GM23248 (cell line): ENCODE measurements at regions not wholly inside any gene's neighbourhood (a gene's known extent, or its start where the extent isn't known, plus 50 kb on each side); places are given as distances from the start of the nearest gene placed in this dataset.

Experiments used
- EZH2 ChIP-seq: fragments of 200-600 bp; sonication (generic); IDR thresholded peaks from 2 replicates; pipeline ENCODE4 v1.6.1; 2018; ENCODE audit warnings: antibody characterized with exemption, mild to moderate bottlenecking; ENCODE audit not compliant: insufficient read depth, poor library complexity, severe bottlenecking
- EZH2phosphoT487 ChIP-seq: fragments of 200-600 bp; sonication (generic); IDR thresholded peaks from 2 replicates; pipeline ENCODE4 v1.6.1; 2018; ENCODE audit warnings: antibody characterized with exemption, moderate library complexity, mild to moderate bottlenecking, low read depth; ENCODE audit not compliant: insufficient read depth

GRCh38 chr17:27381007-27381501 lies 75.2 kb upstream of the KSR1 start:
- no peak for TF ChIP-seq EZH2
- TF ChIP-seq EZH2phosphoT487: no peak
